Left renal cortex interstitium (tissue), 4 donors: ENCODE measurements at regions not wholly inside any gene's neighbourhood (a gene's known extent, or its start where the extent isn't known, plus 50 kb on each side); places are given as distances from the start of the nearest gene placed in this dataset.

Experiments used
- DNase-seq, 4 donors: peaks; one replicate each; pipeline ENCODE4 v3.0.0-alpha.2; 2013; ENCODE audit warnings: low read depth in 4 of 4, low spot score in 2 of 4, missing footprints in 1 of 4

GRCh38 chr1:201703621-201704438 is 125.1 kb upstream of the IPO9 start:
- DNase-seq: peak in 1 of 4 donors; percentile 73

- no peak for DNase-seq
Measured at GRCh38 chr1:201704439-201704792, 124.5 kb upstream of the IPO9 start.

- no peak for DNase-seq
Measured at GRCh38 chr1:201705389-201705788, 123.6 kb upstream of the IPO9 start.

- DNase-seq: no peak
Measured at GRCh38 chr1:201706109-201706508, 122.8 kb upstream of the IPO9 start.

GRCh38 chr1:201707027-201707426 is 121.9 kb upstream of the IPO9 start:
- no peak for DNase-seq

GRCh38 chr1:201707656-201708055 is 121.3 kb upstream of the IPO9 start:
- DNase-seq: no peak

GRCh38 chr1:201708085-201708512 is 120.9 kb upstream of the IPO9 start:
- no peak for DNase-seq

GRCh38 chr1:201708691-201709090 is 120.3 kb upstream of the IPO9 start:
- DNase-seq: no peak

GRCh38 chr1:201709564-201710295 is 119.2 kb upstream of the IPO9 start:
- no peak for DNase-seq

- no peak for DNase-seq
Measured at GRCh38 chr1:201710632-201711597, 118.0 kb upstream of the IPO9 start.

- DNase-seq: no peak
Measured at GRCh38 chr1:201711811-201712210, 117.1 kb upstream of the IPO9 start.

- no peak for DNase-seq
Measured at GRCh38 chr1:201712387-201713085, 116.4 kb upstream of the IPO9 start.

GRCh38 chr1:201713086-201713810 is 115.7 kb upstream of the IPO9 start:
- DNase-seq: no peak

GRCh38 chr1:201714542-201715329 is 114.2 kb upstream of the IPO9 start:
- no peak for DNase-seq

- no peak for DNase-seq
Measured at GRCh38 chr1:201715351-201715750, 113.6 kb upstream of the IPO9 start.

GRCh38 chr1:201715801-201716741 is 112.9 kb upstream of the IPO9 start:
- no peak for DNase-seq

GRCh38 chr1:201716742-201717135 is 112.2 kb upstream of the IPO9 start:
- DNase-seq: no peak

GRCh38 chr1:201717286-201717685 is 111.7 kb upstream of the IPO9 start:
- no peak for DNase-seq
